DMS79 (cell line): ENCODE measurements at regions not wholly inside any gene's neighbourhood (a gene's known extent, or its start where the extent isn't known, plus 50 kb on each side); places are given as distances from the start of the nearest gene placed in this dataset.

ENCODE experiments used
- DNase-seq: peaks from one replicate; lab custom pipeline; 2025; lab: John Stamatoyannopoulos, UW

DNA sequence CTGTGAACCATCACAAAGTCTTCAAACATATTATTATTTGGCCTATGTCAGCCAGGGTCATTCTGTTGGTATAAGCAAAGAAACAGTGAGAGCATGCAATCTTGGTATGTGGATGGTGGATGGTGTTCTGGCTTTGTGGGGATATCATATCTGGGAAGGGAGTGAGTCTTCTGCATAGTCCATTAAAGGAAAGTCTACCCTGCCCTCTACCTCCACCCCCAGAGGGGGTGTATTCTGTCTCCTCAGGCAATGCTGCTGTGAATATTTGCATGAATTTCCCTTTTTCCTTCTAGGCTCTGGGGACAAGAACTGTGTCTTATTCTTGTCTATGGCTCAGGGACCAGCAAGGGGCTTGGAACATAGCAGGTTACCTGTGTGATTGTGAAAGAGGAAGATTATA is 495.8 kb downstream of the PDCD6IP start:
- DNase-seq = no peak

DNA sequence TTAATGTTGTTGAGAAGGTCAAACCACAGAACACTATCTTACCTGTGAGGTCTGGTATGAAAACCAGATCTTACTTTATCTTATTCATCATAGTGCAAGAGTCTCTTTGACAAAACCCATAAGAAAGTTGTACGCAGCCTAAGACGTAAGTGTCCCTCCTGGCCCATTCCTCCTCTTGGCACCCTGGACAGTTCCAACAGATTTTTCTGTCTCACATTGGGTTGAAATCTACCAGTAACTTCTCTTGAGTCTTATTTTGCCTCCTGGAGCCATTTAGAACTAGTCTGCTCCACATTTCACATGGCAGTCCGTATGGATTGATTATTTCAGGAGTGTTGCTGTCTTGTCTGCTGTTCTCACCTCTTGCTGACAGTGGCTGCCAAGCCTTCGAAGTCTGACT is 498.4 kb downstream of the PDCD6IP start:
- no peak for DNase-seq

DNA sequence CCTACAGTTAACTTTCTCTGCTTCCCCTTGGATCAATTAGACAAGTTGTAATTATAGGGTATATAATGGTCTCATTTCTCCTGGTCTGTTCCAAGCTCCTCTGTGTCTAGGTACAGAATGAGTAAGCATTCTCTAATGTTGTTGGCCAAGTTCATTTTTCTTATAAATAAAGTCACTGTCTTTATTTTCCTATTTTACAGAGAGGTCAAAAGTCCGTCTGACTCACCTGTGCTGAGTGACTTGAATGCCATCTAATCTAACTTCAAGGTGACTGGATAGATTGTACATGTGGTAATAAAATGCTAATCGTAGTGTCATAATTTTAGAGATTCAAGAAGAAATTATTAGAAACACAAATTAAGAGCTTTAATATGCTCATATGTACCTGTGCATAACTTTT is 500.2 kb downstream of the PDCD6IP start:
- no peak for DNase-seq

DNA sequence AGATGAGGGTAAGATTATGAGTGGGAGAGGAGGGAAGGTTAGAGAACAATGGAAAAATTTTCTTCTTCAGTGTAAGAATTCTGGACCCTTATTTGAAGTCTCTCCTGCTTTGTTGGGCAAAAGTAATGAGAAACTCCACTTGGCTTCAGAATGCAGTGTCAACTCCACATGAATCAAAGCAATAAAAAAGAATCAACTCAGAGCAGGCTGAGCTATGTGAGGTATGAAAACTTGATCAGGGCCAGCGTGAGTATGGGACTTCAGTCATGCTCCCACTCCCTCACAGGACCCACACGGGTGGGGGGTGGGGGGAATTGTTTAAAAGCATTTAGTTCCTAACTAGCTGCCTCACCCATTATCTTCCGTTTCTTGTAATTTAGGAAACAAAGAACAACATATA is 502.2 kb downstream of the PDCD6IP start:
- no peak for DNase-seq

DNA sequence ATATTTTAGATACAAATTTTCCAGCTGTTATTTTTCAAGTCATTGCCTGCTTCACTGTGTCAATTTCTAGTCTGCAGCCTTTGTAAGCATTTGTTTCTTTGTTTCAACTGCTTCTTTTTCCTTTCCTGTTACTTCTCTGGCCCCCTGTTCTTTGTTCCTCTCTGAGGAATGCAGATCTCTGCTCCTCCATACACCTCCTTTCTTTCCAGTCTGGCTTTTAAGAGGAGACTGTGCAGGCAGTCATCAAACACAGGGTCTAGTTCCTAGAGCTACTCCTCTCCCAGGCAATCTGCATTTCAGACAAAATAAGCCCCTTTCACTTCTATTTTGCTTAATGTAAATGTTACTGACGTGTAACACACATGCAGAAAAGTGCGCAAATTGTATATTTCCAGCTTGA is 502.9 kb downstream of the PDCD6IP start:
- DNase-seq = no peak

DNA sequence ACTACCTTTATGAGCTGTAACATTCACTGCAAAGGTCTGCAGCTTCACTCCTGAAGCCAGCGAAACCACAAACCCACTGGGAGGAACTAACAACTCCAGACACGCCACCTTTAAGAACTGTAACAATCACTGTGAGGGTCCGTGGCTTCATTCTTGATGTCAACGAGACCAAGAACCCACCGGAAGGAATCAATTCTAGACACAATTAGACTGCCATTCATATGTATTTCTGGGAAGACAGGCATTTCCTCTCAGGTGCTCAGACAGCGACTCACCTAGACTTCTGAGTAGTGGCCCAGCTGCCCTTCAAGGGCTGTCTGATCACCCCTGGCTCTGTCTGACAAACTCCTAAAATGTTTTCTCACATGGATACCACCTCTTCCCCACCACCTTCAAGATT is 506.8 kb downstream of the PDCD6IP start:
- no peak for DNase-seq

DNA sequence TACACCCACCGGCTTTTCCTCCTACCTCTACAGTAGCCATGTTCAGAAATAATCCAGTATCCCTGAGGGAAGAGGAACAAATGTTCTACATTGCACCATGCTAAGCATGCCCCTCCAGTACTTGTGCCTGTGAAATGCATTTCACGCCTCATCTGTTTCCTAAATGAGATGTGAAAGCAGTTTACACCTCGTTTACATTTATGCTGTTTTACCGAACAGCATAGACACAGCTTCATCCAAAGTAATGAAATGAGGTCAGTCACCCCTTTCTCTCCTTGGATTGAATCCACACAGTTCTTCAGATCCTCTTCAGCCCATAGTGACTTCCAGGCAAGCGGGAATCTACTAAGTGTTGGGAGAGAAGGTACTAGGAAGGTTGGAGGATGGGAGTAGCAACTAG is 514.3 kb downstream of the PDCD6IP start:
- DNase-seq = peak; percentile 16

DNA sequence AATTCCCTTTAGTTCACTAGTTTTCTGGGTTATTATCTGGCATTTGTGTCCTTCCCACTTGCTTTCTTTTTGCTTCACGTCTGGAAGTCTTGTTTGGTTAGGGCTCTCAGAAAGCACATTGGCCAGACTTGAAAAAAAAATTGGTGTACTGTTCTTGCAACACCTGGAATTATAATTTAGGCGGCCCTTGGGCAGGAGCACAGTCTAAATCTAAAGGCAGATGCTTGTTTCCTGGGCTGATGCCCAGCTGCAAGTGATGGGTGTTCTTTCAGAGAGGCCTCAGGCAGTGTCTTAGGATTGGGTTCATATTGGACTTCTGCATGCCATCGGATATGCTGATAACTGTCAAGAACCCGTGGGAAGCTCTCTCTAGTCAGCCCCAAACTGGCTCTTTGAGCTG is 521.5 kb downstream of the PDCD6IP start:
- DNase-seq = no peak

DNA sequence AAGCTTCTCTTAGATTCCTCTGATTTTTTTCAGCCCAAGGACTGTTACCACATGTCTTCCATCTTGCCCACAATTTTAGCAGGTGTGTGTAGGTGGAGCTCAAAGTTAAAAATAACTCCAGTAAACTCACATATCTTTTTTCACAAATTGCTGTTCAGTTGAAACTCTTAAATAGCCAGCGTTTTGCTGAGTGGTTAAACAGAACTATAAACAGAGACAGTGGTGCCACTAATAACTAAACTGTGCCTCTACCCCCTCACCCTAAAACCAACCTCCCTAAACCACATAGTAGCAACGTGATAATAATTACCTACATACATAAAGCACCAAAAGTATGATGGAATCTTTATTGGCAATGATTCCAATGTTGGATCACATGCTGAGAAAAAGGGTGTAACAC is 525.1 kb downstream of the PDCD6IP start:
- no peak for DNase-seq

DNA sequence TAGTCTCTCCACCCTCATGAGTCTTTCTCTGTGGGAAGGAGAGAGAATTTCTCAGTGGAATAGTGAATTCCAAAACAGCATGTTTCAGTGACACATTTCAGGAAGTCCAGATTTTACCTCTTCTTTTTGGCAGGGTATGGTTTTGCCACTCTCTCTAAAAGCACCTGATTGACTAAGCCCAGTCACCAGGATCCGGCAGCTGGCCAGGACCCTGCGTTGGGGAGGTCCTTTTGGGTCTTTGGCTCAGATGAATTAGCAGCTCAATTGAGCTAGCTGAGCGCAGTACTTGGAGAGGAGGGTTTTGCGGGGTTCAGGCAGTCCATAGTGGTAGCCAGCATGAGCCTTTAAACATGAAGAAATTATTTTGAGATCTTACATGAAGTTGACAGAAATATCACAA is 548.2 kb downstream of the PDCD6IP start:
- DNase-seq = no peak

DNA sequence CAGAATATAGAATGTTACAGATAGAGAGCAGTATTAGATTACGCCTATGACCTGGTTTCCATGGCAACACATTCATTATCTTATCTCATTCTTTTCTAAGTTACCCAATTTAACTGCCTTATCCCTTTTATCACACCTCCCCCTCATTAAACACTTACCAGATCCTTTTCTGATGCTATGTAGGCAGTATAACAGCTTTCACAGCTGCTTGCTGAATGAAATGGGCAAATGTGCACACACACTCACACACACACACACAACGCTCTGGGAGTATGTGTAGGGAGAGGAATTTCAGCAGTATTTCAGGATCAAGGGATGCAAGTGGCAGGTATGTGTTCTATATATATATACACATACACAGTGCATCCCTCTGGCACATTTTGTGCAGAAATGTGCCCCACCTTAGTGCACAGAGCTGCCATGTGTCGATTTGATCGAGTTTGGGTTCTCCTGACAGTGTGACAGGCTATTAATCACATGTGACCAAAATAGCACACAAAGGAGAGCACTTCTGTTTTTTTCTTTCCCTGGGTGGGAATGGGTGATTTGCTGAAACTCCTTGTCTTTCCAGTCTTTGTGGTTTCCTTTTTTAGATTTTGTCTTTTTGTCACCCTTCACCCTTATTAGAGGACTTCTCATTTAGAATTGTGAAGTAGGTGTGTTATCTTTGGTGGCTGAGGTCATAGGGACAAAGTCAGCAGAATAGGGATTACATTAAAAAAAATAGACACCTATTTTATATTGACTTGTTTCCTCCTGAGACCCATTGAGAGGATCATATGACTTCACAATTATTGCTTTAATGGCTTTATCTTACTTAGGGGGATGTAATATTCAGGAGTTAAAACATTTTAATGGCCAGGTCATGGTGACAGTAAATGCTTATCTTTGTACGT is 553.7 kb downstream of the PDCD6IP start:
- DNase-seq = no peak

DNA sequence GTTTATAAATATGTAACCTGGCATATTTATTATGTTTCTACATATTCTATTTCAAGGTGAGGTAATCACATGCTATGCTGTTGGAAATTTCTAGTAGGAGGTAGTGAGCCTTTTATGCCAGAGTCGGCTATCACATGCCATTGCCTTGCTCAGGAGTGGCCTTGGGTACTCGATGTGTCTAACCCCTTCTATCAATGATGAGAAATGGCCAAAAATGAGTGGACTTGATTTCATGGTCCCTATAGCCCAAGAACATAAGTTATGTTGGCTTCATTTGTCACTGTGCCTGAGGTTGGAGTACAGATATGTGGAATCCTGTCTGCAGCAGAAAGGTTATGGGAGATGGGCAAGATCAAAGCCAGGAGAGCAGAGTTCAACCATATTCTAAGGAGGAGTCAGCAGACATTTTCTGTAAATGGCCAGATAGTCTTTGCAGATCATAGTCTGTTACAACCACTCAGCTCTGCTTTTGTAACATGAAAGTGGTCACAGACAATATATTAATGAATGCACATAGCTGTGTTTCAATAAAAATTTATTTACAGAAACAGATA is 554.4 kb downstream of the PDCD6IP start:
- no peak for DNase-seq

DNA sequence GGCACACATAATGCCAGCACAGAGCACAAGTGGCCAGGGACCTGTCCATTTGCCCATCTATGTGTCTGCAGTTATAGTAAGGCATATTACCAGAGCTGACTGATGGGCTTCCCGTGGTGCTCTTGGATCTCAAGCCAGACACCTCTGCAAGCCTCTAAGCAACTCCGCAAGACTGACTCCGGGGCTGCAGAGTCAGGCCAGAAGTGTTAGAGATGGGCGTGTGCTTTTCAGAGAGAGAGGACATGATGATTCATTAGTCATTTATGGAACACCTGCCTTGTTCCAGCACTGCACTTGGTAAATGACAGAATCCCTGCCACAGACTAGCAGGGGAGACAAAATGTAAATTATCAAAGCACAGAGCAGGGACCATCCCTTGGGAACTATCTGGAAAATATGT is 559.0 kb downstream of the PDCD6IP start:
- no peak for DNase-seq

DNA sequence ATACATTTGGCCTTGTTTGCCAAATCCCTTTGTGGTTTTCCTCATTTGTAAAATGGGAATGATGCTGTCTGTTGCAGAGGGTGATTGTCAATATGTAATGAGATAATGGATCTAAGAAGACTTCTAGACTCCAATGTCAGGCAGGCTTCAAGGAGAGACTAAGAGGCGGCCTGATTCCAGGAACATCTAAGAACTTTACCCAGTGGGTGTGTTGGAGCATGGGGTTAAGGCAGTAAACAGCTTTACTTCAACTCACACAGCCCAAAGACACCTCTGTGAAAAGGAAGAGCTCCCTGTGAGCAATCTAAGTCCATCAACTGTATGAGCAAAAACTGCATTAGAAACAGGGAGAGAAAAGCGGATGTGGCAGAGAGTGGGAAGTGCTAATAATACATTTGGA is 560.6 kb downstream of the PDCD6IP start:
- no peak for DNase-seq

DNA sequence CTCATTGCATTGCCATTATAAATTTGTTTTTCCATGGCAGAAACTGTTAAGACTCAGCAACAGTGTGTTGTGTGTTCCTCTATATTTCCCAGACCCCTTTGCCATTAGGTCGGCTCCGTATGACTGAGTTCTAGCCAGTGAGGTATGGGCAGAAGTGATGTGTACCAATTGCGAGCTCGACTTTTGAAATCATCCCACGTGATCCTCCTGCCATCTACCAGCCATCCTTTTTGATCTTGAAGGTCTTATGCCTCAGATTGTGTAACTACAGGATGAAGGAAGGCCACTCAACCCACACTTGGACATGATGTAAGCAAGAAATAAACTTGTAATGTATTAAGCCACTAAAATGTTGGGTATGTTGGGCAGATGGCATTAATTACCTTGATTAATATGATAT is 562.3 kb downstream of the PDCD6IP start:
- no peak for DNase-seq

DNA sequence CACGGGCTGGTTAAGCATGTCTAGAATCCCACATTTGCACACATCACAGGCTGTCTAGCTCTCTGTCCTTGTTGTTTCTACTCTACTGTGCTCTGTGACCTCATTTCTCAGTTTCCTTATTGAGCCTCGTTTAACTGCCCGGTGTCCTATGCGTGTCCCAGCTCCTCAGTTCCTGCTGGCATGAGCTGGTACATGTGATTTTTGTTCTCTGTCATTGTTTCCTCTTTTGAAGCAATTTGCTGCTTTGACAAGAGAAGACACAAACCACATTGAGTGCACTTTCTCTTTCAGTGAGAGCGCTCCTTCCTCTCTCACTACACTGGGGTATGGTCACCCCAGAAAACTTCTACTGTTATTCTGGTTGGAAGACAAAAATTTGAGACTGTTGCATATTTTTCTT is 563.5 kb downstream of the PDCD6IP start:
- no peak for DNase-seq

DNA sequence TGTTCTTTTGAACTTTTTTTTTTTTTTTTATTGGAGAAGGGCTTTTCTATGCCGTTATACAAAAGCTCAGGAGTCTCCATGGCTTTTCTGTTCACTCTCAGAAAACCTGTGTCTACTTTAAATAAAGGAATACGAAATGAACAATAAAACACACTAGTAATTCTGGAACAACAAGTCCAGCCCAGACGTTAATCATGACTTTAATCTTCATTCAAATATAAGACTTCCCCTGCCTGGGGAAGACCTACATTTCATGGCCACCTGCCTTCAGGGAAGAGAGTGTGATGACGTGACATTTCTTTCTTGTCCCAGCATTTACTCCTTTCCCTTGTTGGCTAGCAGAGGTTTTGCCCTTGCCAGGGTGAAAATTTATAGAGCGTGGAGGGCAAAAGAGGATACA is 564.5 kb downstream of the PDCD6IP start:
- DNase-seq = no peak

DNA sequence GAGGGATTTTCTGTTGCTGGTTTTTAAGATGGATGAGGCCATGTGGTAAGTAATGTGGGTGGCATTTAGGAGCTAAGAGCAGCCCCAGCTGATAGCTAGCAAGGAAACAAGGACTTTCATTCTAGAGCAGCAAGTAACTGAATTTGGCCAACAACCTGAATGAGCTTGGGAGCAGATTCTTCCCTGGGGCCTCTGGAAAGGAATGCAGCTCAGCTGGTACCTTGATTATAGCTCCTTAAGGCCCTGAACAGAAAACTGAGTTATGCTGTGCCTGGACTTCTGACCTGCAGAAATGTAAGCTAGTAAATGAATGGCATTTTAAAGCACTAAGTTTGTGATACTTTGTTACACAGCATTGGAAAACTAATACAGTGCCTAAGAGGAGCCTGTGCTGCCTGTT is 565.5 kb downstream of the PDCD6IP start:
- no peak for DNase-seq

DNA sequence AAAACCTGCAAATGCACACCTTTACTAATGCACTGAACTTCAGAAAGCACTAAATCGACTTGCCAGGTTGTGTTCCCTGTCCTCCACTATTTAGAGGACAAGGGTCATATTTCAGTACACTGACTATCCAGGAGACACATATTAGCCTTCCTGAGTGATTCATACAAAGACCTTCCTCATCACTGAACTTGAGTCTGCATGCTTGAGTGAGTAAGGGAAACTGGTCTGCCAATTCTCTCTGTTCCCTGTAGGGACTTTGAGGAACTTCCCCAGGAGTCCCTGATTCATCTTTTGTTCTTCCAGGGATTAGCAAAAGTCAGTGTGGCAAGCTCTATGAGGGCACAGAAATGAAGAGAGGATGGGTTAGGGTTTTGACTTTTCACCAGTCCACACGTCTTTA is 565.9 kb downstream of the PDCD6IP start:
- no peak for DNase-seq

DNA sequence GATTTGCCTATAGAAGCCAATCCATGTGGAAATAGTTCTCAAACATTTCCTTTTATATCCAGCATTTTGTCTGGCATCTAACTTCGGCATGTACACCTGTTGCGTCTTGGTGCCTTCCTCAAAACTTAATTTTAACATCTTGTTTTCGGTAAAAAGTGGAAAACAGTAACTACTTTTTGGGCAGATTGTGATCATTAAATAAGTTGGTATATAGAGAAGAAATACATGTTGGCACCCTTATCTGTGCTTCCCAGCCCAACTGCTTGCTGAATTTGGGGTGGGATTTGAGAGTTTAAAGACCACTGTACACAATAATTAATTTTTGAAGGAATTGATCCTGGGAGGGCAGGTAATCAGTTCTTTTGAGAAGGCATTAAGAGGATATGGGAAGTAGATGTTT is 566.8 kb downstream of the PDCD6IP start:
- DNase-seq = no peak

DNA sequence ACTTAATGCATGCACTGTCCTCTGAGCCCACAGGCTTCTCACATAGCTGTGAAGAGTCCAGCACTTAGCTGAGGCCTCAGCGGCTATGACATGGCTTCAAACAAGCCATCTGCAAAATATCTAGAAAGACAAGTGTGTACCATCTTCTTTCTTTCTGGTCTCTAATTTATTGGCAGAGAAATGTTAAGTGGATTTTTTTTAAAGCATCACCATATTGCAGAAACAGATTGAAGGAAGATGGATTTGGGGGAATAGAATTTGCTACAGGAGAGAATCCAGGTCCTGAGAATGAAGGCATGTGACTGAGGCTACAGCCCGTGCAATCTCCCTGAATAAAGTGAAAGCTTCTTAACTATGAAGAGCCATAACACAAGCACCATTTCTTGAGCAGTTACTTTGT is 567.3 kb downstream of the PDCD6IP start:
- DNase-seq = no peak

DNA sequence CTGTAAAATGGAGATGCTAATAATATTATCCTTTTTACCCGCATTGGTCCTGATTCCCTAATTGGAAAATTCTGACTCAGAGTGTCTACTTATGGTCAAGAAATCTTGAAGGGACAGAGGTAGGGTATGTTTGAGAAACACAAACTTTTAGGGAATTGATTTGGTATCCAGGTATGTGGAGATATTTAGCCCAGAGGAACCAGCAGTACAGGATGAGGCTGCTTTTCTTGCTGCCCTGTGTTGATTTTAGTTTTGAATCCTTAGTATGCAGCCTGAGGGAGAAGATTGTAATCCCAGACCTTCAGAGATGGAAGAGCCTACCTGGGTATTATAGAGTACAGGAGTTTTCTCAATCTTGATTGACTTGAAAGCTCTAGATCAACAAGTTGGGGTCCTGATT is 569.1 kb downstream of the PDCD6IP start:
- no peak for DNase-seq

DNA sequence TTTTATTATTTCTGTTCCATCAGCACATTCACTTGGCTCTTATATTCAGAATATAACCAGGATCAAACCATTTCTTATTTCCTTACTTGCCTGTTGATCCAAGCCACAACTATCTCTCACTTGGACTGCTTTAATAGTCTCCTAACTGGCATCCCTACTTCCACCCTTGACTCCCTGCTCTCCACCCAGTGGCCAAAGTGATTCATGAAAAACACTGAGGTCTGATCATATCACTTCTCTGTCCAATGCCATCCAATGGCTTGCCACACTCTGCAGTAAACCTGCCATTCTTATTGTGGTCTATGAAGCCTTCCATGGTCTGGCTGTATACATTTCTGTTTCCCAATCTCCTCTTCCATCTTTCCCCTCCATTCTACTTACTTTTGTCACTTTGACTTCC is 576.1 kb downstream of the PDCD6IP start:
- DNase-seq = no peak

DNA sequence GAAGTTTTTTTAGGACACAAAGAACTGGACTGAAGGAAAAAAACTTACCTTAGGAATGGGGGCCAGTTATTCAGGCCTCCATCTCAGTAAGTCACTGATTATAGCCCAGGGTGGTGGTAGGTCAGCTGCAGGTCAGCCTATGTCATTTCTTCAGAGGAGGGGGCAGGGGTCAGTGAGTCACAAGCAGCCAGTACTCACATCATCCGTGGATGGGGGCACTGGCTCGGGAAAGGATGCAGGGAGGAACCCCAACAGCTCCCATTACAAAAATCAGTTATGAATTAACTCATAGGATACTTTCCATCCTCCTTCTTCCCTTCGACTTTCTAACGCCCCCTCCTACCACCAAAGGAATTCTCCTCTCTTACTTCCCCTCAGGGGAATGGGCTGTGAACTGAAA is 578.3 kb downstream of the PDCD6IP start:
- no peak for DNase-seq
